ENCODE measurements at regions not wholly inside any gene's neighbourhood (a gene's known extent, or its start where the extent isn't known, plus 50 kb on each side); places are given as distances from the start of the nearest gene placed in this dataset.
A peak's percentile ranks its signal among the peaks of the same experiment; 100 is the strongest.

GRCh38 chr3:150138824-150139223 lies 168.1 kb upstream of the PFN2 start:
- Histone ChIP-seq H3K4me1 (ENCODE audit: insufficient read depth, insufficient read length) (no peaks in the 10 kb centered on the region), H3K9ac (ENCODE audit: insufficient read length, low read depth) (no peak overlapping the region), H3K27me3 (ENCODE audit: insufficient read depth, insufficient read length) (no peaks in the 10 kb centered on the region), H3K9me3 (ENCODE audit: insufficient read depth, low read length) (peaks cover 5% of the 10 kb centered on the region; the same call in 1 of the 2 replicates), H3K4me3 (ENCODE audit: insufficient read length, low read depth) (no peak overlapping the region), H3K36me3 (ENCODE audit: insufficient read depth, insufficient read length, low read length) (no peaks in the 10 kb centered on the region)
- no peak for TF ChIP-seq YY1 (IDR thresholded peaks at IDR 0.05; ENCODE audit: insufficient read depth, insufficient read length)
- TF ChIP-seq SUZ12 (IDR thresholded peaks at IDR 0.05; ENCODE audit: extremely low read depth, insufficient read depth, insufficient read length): no peak
- no peak for TF ChIP-seq ZNF274 (IDR thresholded peaks at IDR 0.05; ENCODE audit: low read depth, low read length)
- DNase-seq (ENCODE audit: low read depth, low spot score): no peak

DNA sequence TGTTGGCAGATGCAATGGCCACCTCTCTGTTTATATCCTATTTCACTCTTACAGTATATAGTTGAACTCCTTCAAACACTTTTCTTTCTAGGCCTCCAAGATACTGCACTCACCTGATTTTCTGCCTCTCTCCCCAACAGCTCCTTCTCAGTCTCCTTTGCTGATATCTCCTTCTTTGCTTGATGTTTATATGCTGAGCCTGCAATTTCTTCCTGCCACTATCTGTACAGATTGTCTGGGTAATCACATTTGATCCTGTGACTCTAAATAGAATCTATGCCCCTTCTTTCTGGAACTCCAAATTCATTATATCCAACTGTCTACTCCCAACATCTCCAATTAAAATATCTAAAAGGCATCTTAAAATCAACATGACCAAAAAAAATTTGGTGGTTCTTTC lies 165.5 kb upstream of the PFN2 start:
- no peak for DNase-seq (ENCODE audit: low read depth, low spot score)
- TF ChIP-seq YY1 (IDR thresholded peaks at IDR 0.05; ENCODE audit: insufficient read depth, insufficient read length) (no peak), SUZ12 (IDR thresholded peaks at IDR 0.05; ENCODE audit: extremely low read depth, insufficient read depth, insufficient read length) (no peak), ZNF274 (IDR thresholded peaks at IDR 0.05; ENCODE audit: low read depth, low read length) (no peak)
- no peaks in the 10 kb centered on the region for H3K27me3 ChIP-seq (ENCODE audit: insufficient read depth, insufficient read length)
- H3K4me3 ChIP-seq (ENCODE audit: insufficient read length, low read depth): no peak overlapping the region
- H3K9ac ChIP-seq (ENCODE audit: insufficient read length, low read depth): no peak overlapping the region
- peaks cover 3% of the 10 kb centered on the region for H3K4me1 ChIP-seq (ENCODE audit: insufficient read depth, insufficient read length)
- no peaks in the 10 kb centered on the region for H3K36me3 ChIP-seq (ENCODE audit: insufficient read depth, insufficient read length, low read length)
- H3K9me3 ChIP-seq (ENCODE audit: insufficient read depth, low read length): peaks cover 14% of the 10 kb centered on the region; the same call in 1 of the 2 replicates

GRCh38 chr3:150135287-150135721 lies 164.6 kb upstream of the PFN2 start:
- no peaks in the 10 kb centered on the region for H3K27me3 ChIP-seq (ENCODE audit: insufficient read depth, insufficient read length)
- no peak for TF ChIP-seq ZNF274 (IDR thresholded peaks at IDR 0.05; ENCODE audit: low read depth, low read length)
- no peak for TF ChIP-seq YY1 (IDR thresholded peaks at IDR 0.05; ENCODE audit: insufficient read depth, insufficient read length)
- TF ChIP-seq SUZ12 (IDR thresholded peaks at IDR 0.05; ENCODE audit: extremely low read depth, insufficient read depth, insufficient read length): no peak
- H3K4me1 ChIP-seq (ENCODE audit: insufficient read depth, insufficient read length): peaks cover 3% of the 10 kb centered on the region
- no peak overlapping the region for H3K4me3 ChIP-seq (ENCODE audit: insufficient read length, low read depth)
- no peak for DNase-seq (ENCODE audit: low read depth, low spot score)
- H3K36me3 ChIP-seq (ENCODE audit: insufficient read depth, insufficient read length, low read length): no peaks in the 10 kb centered on the region
- peaks cover 14% of the 10 kb centered on the region; the same call in 1 of the 2 replicates for H3K9me3 ChIP-seq (ENCODE audit: insufficient read depth, low read length)
- no peak overlapping the region for H3K9ac ChIP-seq (ENCODE audit: insufficient read length, low read depth)

DNA sequence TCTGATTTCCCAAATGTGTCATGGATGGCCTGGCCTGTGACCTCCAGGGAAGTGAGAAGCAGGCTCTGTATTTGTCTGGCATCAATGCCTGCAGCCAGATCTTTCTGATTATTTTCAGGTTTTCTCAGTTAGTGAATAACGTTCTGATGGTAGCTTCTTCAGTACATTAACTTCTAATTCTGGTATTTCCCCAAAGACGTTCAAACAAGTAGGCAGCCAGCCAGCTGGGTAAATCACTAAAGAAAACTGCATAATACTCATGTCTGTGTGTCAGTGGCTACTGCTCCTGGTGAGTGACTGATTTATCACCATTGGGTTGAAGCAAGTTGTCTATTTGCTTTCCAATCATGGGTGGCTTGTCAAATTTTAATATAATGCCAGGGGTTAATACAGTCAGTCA lies 162.6 kb upstream of the PFN2 start:
- peaks cover 14% of the 10 kb centered on the region; the same call in 1 of the 2 replicates for H3K9me3 ChIP-seq (ENCODE audit: insufficient read depth, low read length)
- H3K4me1 ChIP-seq (ENCODE audit: insufficient read depth, insufficient read length): peaks cover 3% of the 10 kb centered on the region
- TF ChIP-seq SUZ12 (IDR thresholded peaks at IDR 0.05; ENCODE audit: extremely low read depth, insufficient read depth, insufficient read length) (no peak), ZNF274 (IDR thresholded peaks at IDR 0.05; ENCODE audit: low read depth, low read length) (no peak), YY1 (IDR thresholded peaks at IDR 0.05; ENCODE audit: insufficient read depth, insufficient read length) (no peak)
- DNase-seq (ENCODE audit: low read depth, low spot score): no peak
- H3K4me3 ChIP-seq (ENCODE audit: insufficient read length, low read depth): no peak overlapping the region
- no peaks in the 10 kb centered on the region for H3K27me3 ChIP-seq (ENCODE audit: insufficient read depth, insufficient read length)
- no peak overlapping the region for H3K9ac ChIP-seq (ENCODE audit: insufficient read length, low read depth)
- no peaks in the 10 kb centered on the region for H3K36me3 ChIP-seq (ENCODE audit: insufficient read depth, insufficient read length, low read length)

DNA sequence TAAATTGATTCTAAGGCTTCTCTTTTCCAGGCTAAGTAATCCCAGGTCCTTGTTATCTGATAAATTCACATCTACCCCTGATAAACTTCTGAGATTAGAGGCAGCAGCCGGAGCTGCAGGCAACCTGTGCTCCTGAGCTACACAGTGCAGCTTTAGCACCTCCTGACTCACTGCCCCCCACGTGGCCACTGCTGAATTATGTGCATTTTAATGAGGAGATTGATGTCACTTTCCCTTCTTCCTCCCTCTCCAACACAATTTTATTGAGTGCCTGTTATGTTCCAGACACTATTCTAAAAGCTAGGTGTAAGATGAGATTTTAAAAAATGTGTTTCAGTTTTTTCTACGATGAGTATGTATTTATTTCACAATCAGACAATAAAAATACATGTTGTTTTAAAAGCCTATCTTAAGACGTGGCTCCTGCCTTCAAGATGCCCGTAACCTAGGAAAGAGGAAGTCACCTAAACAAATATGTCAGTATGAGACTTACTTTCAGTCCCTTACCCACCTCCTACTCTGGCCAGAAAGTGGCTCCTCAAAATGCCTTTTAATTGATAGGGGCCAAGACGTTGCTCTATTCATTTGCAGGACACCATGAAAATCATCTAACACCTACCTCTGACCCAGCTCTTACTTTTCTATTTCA lies 161.5 kb upstream of the PFN2 start:
- Histone ChIP-seq H3K9ac (ENCODE audit: insufficient read length, low read depth) (no peak overlapping the region), H3K36me3 (ENCODE audit: insufficient read depth, insufficient read length, low read length) (no peaks in the 10 kb centered on the region), H3K9me3 (ENCODE audit: insufficient read depth, low read length) (peaks cover 14% of the 10 kb centered on the region; the same call in 1 of the 2 replicates), H3K27me3 (ENCODE audit: insufficient read depth, insufficient read length) (no peaks in the 10 kb centered on the region), H3K4me3 (ENCODE audit: insufficient read length, low read depth) (no peak overlapping the region), H3K4me1 (ENCODE audit: insufficient read depth, insufficient read length) (peaks cover 3% of the 10 kb centered on the region)
- TF ChIP-seq ZNF274 (IDR thresholded peaks at IDR 0.05; ENCODE audit: low read depth, low read length) (no peak), YY1 (IDR thresholded peaks at IDR 0.05; ENCODE audit: insufficient read depth, insufficient read length) (no peak), SUZ12 (IDR thresholded peaks at IDR 0.05; ENCODE audit: extremely low read depth, insufficient read depth, insufficient read length) (no peak)
- no peak for DNase-seq (ENCODE audit: low read depth, low spot score)

- no peaks in the 10 kb centered on the region for H3K36me3 ChIP-seq (ENCODE audit: insufficient read depth, insufficient read length, low read length)
- TF ChIP-seq SUZ12 (IDR thresholded peaks at IDR 0.05; ENCODE audit: extremely low read depth, insufficient read depth, insufficient read length) (no peak), YY1 (IDR thresholded peaks at IDR 0.05; ENCODE audit: insufficient read depth, insufficient read length) (no peak), ZNF274 (IDR thresholded peaks at IDR 0.05; ENCODE audit: low read depth, low read length) (no peak)
- no peaks in the 10 kb centered on the region for H3K27me3 ChIP-seq (ENCODE audit: insufficient read depth, insufficient read length)
- DNase-seq (ENCODE audit: low read depth, low spot score): no peak
- no peak overlapping the region for H3K9ac ChIP-seq (ENCODE audit: insufficient read length, low read depth)
- peaks cover 3% of the 10 kb centered on the region for H3K4me1 ChIP-seq (ENCODE audit: insufficient read depth, insufficient read length)
- no peak overlapping the region for H3K4me3 ChIP-seq (ENCODE audit: insufficient read length, low read depth)
- peaks cover 14% of the 10 kb centered on the region; the same call in 1 of the 2 replicates for H3K9me3 ChIP-seq (ENCODE audit: insufficient read depth, low read length)
Measured at GRCh38 chr3:150131663-150132062, 161.0 kb upstream of the PFN2 start.

- TF ChIP-seq ZNF274 (IDR thresholded peaks at IDR 0.05; ENCODE audit: low read depth, low read length) (no peak), SUZ12 (IDR thresholded peaks at IDR 0.05; ENCODE audit: extremely low read depth, insufficient read depth, insufficient read length) (no peak), YY1 (IDR thresholded peaks at IDR 0.05; ENCODE audit: insufficient read depth, insufficient read length) (no peak)
- H3K4me1 ChIP-seq (ENCODE audit: insufficient read depth, insufficient read length): peaks cover 3% of the 10 kb centered on the region
- DNase-seq (ENCODE audit: low read depth, low spot score): peak; percentile 79
- H3K9ac ChIP-seq (ENCODE audit: insufficient read length, low read depth): peak overlapping the region; percentile 51
- H3K9me3 ChIP-seq (ENCODE audit: insufficient read depth, low read length): peaks cover 14% of the 10 kb centered on the region; the same call in 1 of the 2 replicates
- H3K4me3 ChIP-seq (ENCODE audit: insufficient read length, low read depth): no peak overlapping the region
- H3K36me3 ChIP-seq (ENCODE audit: insufficient read depth, insufficient read length, low read length): no peaks in the 10 kb centered on the region
- no peaks in the 10 kb centered on the region for H3K27me3 ChIP-seq (ENCODE audit: insufficient read depth, insufficient read length)
Measured at GRCh38 chr3:150130404-150131100, 159.9 kb upstream of the PFN2 start.

Measured in NT2/D1 (cell line).